H1 (cell line): ENCODE measurements at regions not wholly inside any gene's neighbourhood (a gene's known extent, or its start where the extent isn't known, plus 50 kb on each side); places are given as distances from the start of the nearest gene placed in this dataset.

Experiments
- CTCF ChIP-seq, 3 experiments: IDR thresholded peaks; 1 replicate in 2 of 3; 2 replicates in 1 of 3; pipeline versions ENCODE4 v1.5.1 to v1.6.1; 2011; ENCODE audit warnings: low read length in 3 of 3, mild to moderate bottlenecking in 3 of 3, inconsistent platforms in 2 of 3, low read depth in 1 of 3, moderate library complexity in 1 of 3; ENCODE audit not compliant: insufficient read depth in 1 of 3; ENCODE audit errors: control extremely low read depth in 1 of 3
- HDAC6 ChIP-seq: IDR thresholded peaks from one replicate; pipeline ENCODE4 v1.7.1; 2012; ENCODE audit warnings: low read depth, mild to moderate bottlenecking, inconsistent platforms, low read length, moderate library complexity
- POLR2A ChIP-seq, 2 experiments: IDR thresholded peaks; 1 replicate in 1 of 2; 2 replicates in 1 of 2; pipeline ENCODE4 v1.6.1; 2011; ENCODE audit warnings: low read depth in 2 of 2, low read length in 2 of 2, mild to moderate bottlenecking in 2 of 2; ENCODE audit errors: control extremely low read depth in 1 of 2
- SIX5 ChIP-seq: IDR thresholded peaks from 2 replicates; pipeline ENCODE4 v1.6.1; 2011; ENCODE audit warnings: mild to moderate bottlenecking, low read depth, low read length
- TF ChIP-seq, protein P1 (sequence below): IDR thresholded peaks from 2 replicates; pipeline ENCODE4 v1.6.1; 2012; ENCODE audit warnings: low read length, inconsistent platforms
- TF ChIP-seq, protein P2 (sequence below): IDR thresholded peaks from 2 replicates; pipeline ENCODE4 v1.6.1; 2012; ENCODE audit warnings: inconsistent platforms

- no peak for TF ChIP-seq POLR2A (IDR thresholded peaks at IDR 0.05; ENCODE audit: control extremely low read depth in 1 of 2, low read depth in 2 of 2, low read length in 2 of 2)
- TF ChIP-seq, protein P1, sequence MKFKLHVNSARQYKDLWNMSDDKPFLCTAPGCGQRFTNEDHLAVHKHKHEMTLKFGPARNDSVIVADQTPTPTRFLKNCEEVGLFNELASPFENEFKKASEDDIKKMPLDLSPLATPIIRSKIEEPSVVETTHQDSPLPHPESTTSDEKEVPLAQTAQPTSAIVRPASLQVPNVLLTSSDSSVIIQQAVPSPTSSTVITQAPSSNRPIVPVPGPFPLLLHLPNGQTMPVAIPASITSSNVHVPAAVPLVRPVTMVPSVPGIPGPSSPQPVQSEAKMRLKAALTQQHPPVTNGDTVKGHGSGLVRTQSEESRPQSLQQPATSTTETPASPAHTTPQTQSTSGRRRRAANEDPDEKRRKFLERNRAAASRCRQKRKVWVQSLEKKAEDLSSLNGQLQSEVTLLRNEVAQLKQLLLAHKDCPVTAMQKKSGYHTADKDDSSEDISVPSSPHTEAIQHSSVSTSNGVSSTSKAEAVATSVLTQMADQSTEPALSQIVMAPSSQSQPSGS: no peak
- no peak for TF ChIP-seq SIX5
- TF ChIP-seq CTCF (IDR thresholded peaks at IDR 0.05; ENCODE audit: control extremely low read depth in 1 of 3, insufficient read depth in 1 of 3, low read depth in 1 of 3, low read length in 3 of 3): no peak
- TF ChIP-seq HDAC6: no peak
- TF ChIP-seq, protein P2, sequence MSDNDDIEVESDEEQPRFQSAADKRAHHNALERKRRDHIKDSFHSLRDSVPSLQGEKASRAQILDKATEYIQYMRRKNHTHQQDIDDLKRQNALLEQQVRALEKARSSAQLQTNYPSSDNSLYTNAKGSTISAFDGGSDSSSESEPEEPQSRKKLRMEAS: no peak
Measured at GRCh38 chrX:69228732-69229131, 63.5 kb upstream of the PJA1 start.
